Activated CD4-positive, alpha-beta T cell treated with anti-CD3 and anti-CD28 coated beads, Interleukin-2, amount 10 ng/mL, durations not matched to agents 24 days and 14 days (primary cell): ENCODE measurements at regions not wholly inside any gene's neighbourhood (a gene's known extent, or its start where the extent isn't known, plus 50 kb on each side); places are given as distances from the start of the nearest gene placed in this dataset.
"Not testable (repeated sequence)": the region's sequence is repeated elsewhere in the genome, so short reads cannot be mapped to it uniquely, and the experiment has no call there.

Experiments
- DNase-seq: peaks from one replicate; pipeline ENCODE4 v3.0.0; 2022
- H3K27ac Mint-ChIP-seq: one replicate; pipeline ENCODE4 v1.8.0; 2022; ENCODE audit warnings: mild to moderate bottlenecking, mixed read lengths
- H3K27me3 Mint-ChIP-seq: one replicate; pipeline ENCODE4 v1.8.0; 2022; ENCODE audit warnings: mixed read lengths
- H3K36me3 Mint-ChIP-seq: one replicate; pipeline ENCODE4 v1.8.0; 2022; ENCODE audit warnings: low read depth, mild to moderate bottlenecking, mixed read lengths
- H3K4me1 Mint-ChIP-seq: one replicate; pipeline ENCODE4 v1.8.0; 2021; ENCODE audit warnings: mixed read lengths
- H3K4me3 Mint-ChIP-seq: one replicate; pipeline ENCODE4 v1.8.0; 2022; ENCODE audit warnings: mild to moderate bottlenecking, moderate library complexity, mixed read lengths
- H3K9me3 Mint-ChIP-seq: one replicate; pipeline ENCODE4 v1.8.0; 2021; ENCODE audit warnings: mixed read lengths
- intact Hi-C: fragments of 100-400 bp; cut with micrococcal nuclease; formaldehyde crosslinking; loops from one replicate; pipeline ENCODE4 v1.15.1; 2023

- Mint-ChIP-seq H3K9me3 (no peaks in the 10 kb centered on the region), H3K4me3 (no peak overlapping the region), H3K36me3 (no peaks in the 10 kb centered on the region), H3K27me3 (no peaks in the 10 kb centered on the region), H3K27ac (no peak overlapping the region), H3K4me1 (no peaks in the 10 kb centered on the region)
- DNase-seq: no peak
- intact Hi-C loops: no loop called here
Measured at GRCh38 chr12:23230899-23231298, 605.9 kb downstream of the ETNK1 start.

- no peaks in the 10 kb centered on the region for H3K4me1 Mint-ChIP-seq
- H3K27me3 Mint-ChIP-seq: no peaks in the 10 kb centered on the region
- no peak for DNase-seq
- H3K9me3 Mint-ChIP-seq: no peaks in the 10 kb centered on the region
- intact Hi-C loops: no loop called here
- no peaks in the 10 kb centered on the region for H3K36me3 Mint-ChIP-seq
- H3K4me3 Mint-ChIP-seq: no peak overlapping the region
- no peak overlapping the region for H3K27ac Mint-ChIP-seq
Measured at GRCh38 chr12:23236066-23236780, 611.3 kb downstream of the ETNK1 start.

GRCh38 chr12:23236811-23237210 lies 611.8 kb downstream of the ETNK1 start:
- no peaks in the 10 kb centered on the region for H3K4me1 Mint-ChIP-seq
- intact Hi-C loops: no loop called here
- no peaks in the 10 kb centered on the region for H3K27me3 Mint-ChIP-seq

GRCh38 chr12:23238190-23238589 lies 613.2 kb downstream of the ETNK1 start:
- DNase-seq: no peak
- Mint-ChIP-seq H3K27me3 (no peaks in the 10 kb centered on the region), H3K4me1 (no peaks in the 10 kb centered on the region), H3K9me3 (no peaks in the 10 kb centered on the region), H3K36me3 (no peaks in the 10 kb centered on the region), H3K27ac (no peak overlapping the region), H3K4me3 (no peak overlapping the region)
- intact Hi-C loops: no loop called here

More at GRCh38 chr12:23236811-23237210, 611.8 kb downstream of the ETNK1 start:
- no peak for DNase-seq
- H3K4me3 Mint-ChIP-seq: no peak overlapping the region
- no peak overlapping the region for H3K27ac Mint-ChIP-seq
- H3K9me3 Mint-ChIP-seq: no peaks in the 10 kb centered on the region
- H3K36me3 Mint-ChIP-seq: no peaks in the 10 kb centered on the region

GRCh38 chr12:23238957-23239356 lies 614.0 kb downstream of the ETNK1 start:
- intact Hi-C loops: no loop called here
- no peaks in the 10 kb centered on the region for H3K4me1 Mint-ChIP-seq
- H3K27ac Mint-ChIP-seq: no peak overlapping the region
- no peak for DNase-seq
- no peaks in the 10 kb centered on the region for H3K9me3 Mint-ChIP-seq
- no peaks in the 10 kb centered on the region for H3K36me3 Mint-ChIP-seq
- H3K27me3 Mint-ChIP-seq: no peaks in the 10 kb centered on the region
- no peak overlapping the region for H3K4me3 Mint-ChIP-seq

- Mint-ChIP-seq H3K36me3 (no peaks in the 10 kb centered on the region), H3K4me1 (no peaks in the 10 kb centered on the region)
- intact Hi-C loops: no loop called here
Measured at GRCh38 chr12:23245186-23245585, 620.2 kb downstream of the ETNK1 start.

GRCh38 chr12:23253191-23253590 lies 628.2 kb downstream of the ETNK1 start:
- Mint-ChIP-seq H3K36me3 (no peaks in the 10 kb centered on the region), H3K27me3 (no peaks in the 10 kb centered on the region), H3K4me3 (no peak overlapping the region), H3K27ac (no peak overlapping the region), H3K9me3 (no peaks in the 10 kb centered on the region), H3K4me1 (no peaks in the 10 kb centered on the region)
- DNase-seq: no peak
- intact Hi-C loops: no loop called here

More at GRCh38 chr12:23245186-23245585, 620.2 kb downstream of the ETNK1 start:
- no peak for DNase-seq
- no peak overlapping the region for H3K27ac Mint-ChIP-seq
- H3K4me3 Mint-ChIP-seq: no peak overlapping the region
- H3K9me3 Mint-ChIP-seq: no peaks in the 10 kb centered on the region
- H3K27me3 Mint-ChIP-seq: no peaks in the 10 kb centered on the region

GRCh38 chr12:23253910-23254309 lies 628.9 kb downstream of the ETNK1 start:
- intact Hi-C loops, DNase-seq, H3K9me3 Mint-ChIP-seq, H3K27ac Mint-ChIP-seq, H3K36me3 Mint-ChIP-seq, H3K4me1 Mint-ChIP-seq, H3K4me3 Mint-ChIP-seq, H3K27me3 Mint-ChIP-seq: not testable (repeated sequence)

- Mint-ChIP-seq H3K9me3 (no peaks in the 10 kb centered on the region), H3K4me3 (no peak overlapping the region), H3K36me3 (no peaks in the 10 kb centered on the region), H3K27me3 (no peaks in the 10 kb centered on the region), H3K27ac (no peak overlapping the region), H3K4me1 (no peaks in the 10 kb centered on the region)
- intact Hi-C loops: no loop called here
- no peak for DNase-seq
Measured at GRCh38 chr12:23259558-23259957, 634.6 kb downstream of the ETNK1 start.

GRCh38 chr12:23262670-23263069 lies 637.7 kb downstream of the ETNK1 start:
- Mint-ChIP-seq H3K36me3 (no peaks in the 10 kb centered on the region), H3K4me1 (no peaks in the 10 kb centered on the region), H3K27me3 (no peaks in the 10 kb centered on the region), H3K4me3 (no peak overlapping the region), H3K9me3 (no peaks in the 10 kb centered on the region), H3K27ac (no peak overlapping the region)
- intact Hi-C loops: no loop called here
- no peak for DNase-seq

GRCh38 chr12:23277831-23278230 lies 652.9 kb downstream of the ETNK1 start:
- Mint-ChIP-seq H3K36me3 (no peaks in the 10 kb centered on the region), H3K27ac (no peak overlapping the region), H3K27me3 (no peaks in the 10 kb centered on the region), H3K9me3 (no peaks in the 10 kb centered on the region), H3K4me3 (no peak overlapping the region), H3K4me1 (no peaks in the 10 kb centered on the region)
- no peak for DNase-seq
- intact Hi-C loops: no loop called here

- H3K36me3 Mint-ChIP-seq: no peaks in the 10 kb centered on the region
- no peaks in the 10 kb centered on the region for H3K27me3 Mint-ChIP-seq
- H3K4me3 Mint-ChIP-seq: no peak overlapping the region
- peaks cover 8% of the 10 kb centered on the region for H3K9me3 Mint-ChIP-seq
- no peak overlapping the region for H3K27ac Mint-ChIP-seq
- DNase-seq: no peak
- intact Hi-C loops: no loop called here
- H3K4me1 Mint-ChIP-seq: no peaks in the 10 kb centered on the region
Measured at GRCh38 chr12:23281295-23281694, 656.3 kb downstream of the ETNK1 start.

GRCh38 chr12:23282701-23283100 lies 657.7 kb downstream of the ETNK1 start:
- no peak for DNase-seq
- no peak overlapping the region for H3K27ac Mint-ChIP-seq
- intact Hi-C loops: no loop called here
- H3K4me3 Mint-ChIP-seq: no peak overlapping the region
- H3K27me3 Mint-ChIP-seq: no peaks in the 10 kb centered on the region
- no peaks in the 10 kb centered on the region for H3K36me3 Mint-ChIP-seq
- no peaks in the 10 kb centered on the region for H3K4me1 Mint-ChIP-seq
- peaks cover 8% of the 10 kb centered on the region for H3K9me3 Mint-ChIP-seq

- H3K9me3 Mint-ChIP-seq, H3K27ac Mint-ChIP-seq, H3K4me1 Mint-ChIP-seq, H3K27me3 Mint-ChIP-seq, H3K4me3 Mint-ChIP-seq, DNase-seq, H3K36me3 Mint-ChIP-seq, intact Hi-C loops: not testable (repeated sequence)
Measured at GRCh38 chr12:23285764-23286530, 661.0 kb downstream of the ETNK1 start.
